ENCODE measurements at regions not wholly inside any gene's neighbourhood (a gene's known extent, or its start where the extent isn't known, plus 50 kb on each side); places are given as distances from the start of the nearest gene placed in this dataset.

DNA sequence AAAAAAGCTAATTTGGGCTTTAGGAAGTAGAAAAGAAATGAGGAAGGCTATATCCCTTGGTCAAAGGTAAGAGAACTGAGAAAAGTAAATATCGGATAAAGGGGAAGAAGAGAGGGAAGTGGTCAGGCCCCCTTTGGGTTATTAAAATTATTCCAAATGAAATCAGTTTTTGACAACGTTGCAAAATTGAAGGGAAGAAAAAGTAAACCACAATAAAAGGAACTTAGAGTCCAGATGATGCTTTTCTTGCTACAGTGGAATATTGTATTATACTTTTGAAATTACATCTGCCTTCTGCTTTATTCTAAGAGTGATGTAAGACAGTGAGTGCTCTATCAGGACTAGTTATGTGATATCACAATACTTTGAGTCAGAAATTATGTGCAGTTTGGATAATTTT is 59.4 kb upstream of the RBPJ start:
- Histone ChIP-seq H3K4me3 (no peak overlapping the region), H3K36me3 (no peaks in the 10 kb centered on the region), H3K27me3 (no peaks in the 10 kb centered on the region), H3K9me3 (no peaks in the 10 kb centered on the region), H3K27ac (no peak overlapping the region), H3K4me1 (no peaks in the 10 kb centered on the region)
- ATAC-seq (no peak), DNase-seq (no peak)
- in situ Hi-C loops (cut with MboI; ENCODE audit: low sequenced_read_pairs in 4 of 4), result no loop called here
- intact Hi-C loops (cut with DNase I; ENCODE audit: low total_unique reads), result no loop called here
- TF ChIP-seq, protein P1, sequence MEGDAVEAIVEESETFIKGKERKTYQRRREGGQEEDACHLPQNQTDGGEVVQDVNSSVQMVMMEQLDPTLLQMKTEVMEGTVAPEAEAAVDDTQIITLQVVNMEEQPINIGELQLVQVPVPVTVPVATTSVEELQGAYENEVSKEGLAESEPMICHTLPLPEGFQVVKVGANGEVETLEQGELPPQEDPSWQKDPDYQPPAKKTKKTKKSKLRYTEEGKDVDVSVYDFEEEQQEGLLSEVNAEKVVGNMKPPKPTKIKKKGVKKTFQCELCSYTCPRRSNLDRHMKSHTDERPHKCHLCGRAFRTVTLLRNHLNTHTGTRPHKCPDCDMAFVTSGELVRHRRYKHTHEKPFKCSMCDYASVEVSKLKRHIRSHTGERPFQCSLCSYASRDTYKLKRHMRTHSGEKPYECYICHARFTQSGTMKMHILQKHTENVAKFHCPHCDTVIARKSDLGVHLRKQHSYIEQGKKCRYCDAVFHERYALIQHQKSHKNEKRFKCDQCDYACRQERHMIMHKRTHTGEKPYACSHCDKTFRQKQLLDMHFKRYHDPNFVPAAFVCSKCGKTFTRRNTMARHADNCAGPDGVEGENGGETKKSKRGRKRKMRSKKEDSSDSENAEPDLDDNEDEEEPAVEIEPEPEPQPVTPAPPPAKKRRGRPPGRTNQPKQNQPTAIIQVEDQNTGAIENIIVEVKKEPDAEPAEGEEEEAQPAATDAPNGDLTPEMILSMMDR (IDR thresholded peaks at IDR 0.05 in 4 of 5, conservative IDR thresholded peaks at IDR 0.05 in 1 of 5), result no peak
- TF ChIP-seq POLR2A (IDR thresholded peaks at IDR 0.05), result no peak

DNA sequence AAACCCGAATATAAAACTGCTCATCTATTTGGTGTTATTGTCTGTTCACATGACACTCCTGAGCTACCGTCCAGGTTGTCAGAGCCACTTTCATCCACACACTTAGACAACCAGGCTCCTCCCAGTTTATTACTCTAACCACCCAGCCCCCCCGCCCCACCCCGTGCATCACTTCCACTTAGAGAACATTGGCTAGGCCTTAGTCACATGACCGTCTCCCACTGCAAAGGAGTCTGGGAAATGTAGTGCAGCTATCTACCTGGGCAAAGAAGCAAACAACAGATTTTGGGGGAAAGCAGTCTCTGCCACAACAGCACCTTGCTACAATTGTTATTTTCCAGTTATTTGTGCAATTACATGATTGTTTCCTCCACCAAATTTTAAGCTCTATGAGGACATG is 57.6 kb upstream of the RBPJ start:
- Histone ChIP-seq H3K4me3 (no peak overlapping the region), H3K27ac (no peak overlapping the region), H3K27me3 (no peaks in the 10 kb centered on the region), H3K4me1 (no peaks in the 10 kb centered on the region), H3K9me3 (no peaks in the 10 kb centered on the region), H3K36me3 (no peaks in the 10 kb centered on the region)
- in situ Hi-C loops (cut with MboI; ENCODE audit: low sequenced_read_pairs in 4 of 4) (no loop called here), intact Hi-C loops (cut with DNase I; ENCODE audit: low total_unique reads) (no loop called here)
- ATAC-seq (no peak), DNase-seq (no peak)
- no peak for TF ChIP-seq POLR2A (IDR thresholded peaks at IDR 0.05)
- TF ChIP-seq, protein P1 (IDR thresholded peaks at IDR 0.05 in 4 of 5, conservative IDR thresholded peaks at IDR 0.05 in 1 of 5), result no peak

DNA sequence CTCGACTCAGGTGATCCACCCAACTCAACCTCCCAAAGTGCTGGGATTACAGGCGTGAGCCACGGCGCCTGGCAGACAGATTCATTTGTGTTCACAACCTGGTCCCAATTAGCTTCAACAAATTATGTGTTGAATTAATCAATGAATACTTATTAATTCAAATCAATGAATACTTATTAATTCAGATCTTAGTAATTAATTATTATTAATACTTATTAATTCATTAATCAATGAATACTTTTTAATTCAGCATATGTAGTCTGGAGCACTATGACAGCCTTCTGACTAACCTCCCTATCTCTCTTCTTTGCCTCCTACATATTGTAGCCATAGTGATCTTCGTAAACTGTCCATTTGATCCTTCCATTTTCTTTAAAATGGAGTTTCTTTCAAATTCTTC is 56.7 kb upstream of the RBPJ start:
- in situ Hi-C loops (cut with MboI; ENCODE audit: low sequenced_read_pairs in 4 of 4), result no loop called here
- H3K9me3 ChIP-seq, result no peaks in the 10 kb centered on the region
- H3K27me3 ChIP-seq, result no peaks in the 10 kb centered on the region
- TF ChIP-seq, protein P1 (IDR thresholded peaks at IDR 0.05 in 4 of 5, conservative IDR thresholded peaks at IDR 0.05 in 1 of 5), result no peak
- TF ChIP-seq POLR2A (IDR thresholded peaks at IDR 0.05), result no peak
- DNase-seq (no peak), ATAC-seq (no peak)
- H3K27ac ChIP-seq, result no peak overlapping the region
- H3K36me3 ChIP-seq, result no peaks in the 10 kb centered on the region
- intact Hi-C loops (cut with DNase I; ENCODE audit: low total_unique reads), result no loop called here
- no peak overlapping the region for H3K4me3 ChIP-seq
- H3K4me1 ChIP-seq, result no peaks in the 10 kb centered on the region

DNA sequence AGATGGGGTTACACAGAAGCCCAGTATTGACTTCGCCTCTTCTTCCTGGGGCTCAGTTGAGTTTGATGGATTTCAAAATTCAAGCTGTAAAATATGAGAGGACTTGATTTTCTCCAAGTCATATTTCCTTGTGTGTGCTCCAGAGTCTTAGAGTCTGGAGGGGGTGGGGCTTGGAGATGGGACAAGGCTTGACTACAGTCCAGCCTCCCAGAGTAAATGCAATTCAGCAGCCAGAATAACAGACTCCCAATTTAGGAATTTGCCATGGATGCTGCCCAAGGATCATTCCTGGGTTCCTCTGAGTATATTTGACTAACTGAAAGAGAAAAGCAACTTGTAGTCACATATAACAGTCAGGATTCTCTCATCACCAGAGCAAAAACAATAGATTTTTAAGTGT is 53.7 kb upstream of the RBPJ start:
- intact Hi-C loops (cut with DNase I; ENCODE audit: low total_unique reads), result loop anchor here (5.0 kb wide), 1 partner anchor 185 kb away; no protein-coding TSS in a partner anchor
- in situ Hi-C loops (cut with MboI; ENCODE audit: low sequenced_read_pairs in 4 of 4), result no loop called here
- Histone ChIP-seq H3K9me3 (no peaks in the 10 kb centered on the region), H3K4me3 (no peak overlapping the region), H3K4me1 (no peaks in the 10 kb centered on the region), H3K36me3 (no peaks in the 10 kb centered on the region), H3K27ac (peak overlapping the region in 1 of 4 donors; percentile 7), H3K27me3 (no peaks in the 10 kb centered on the region)
- no peak for TF ChIP-seq POLR2A (IDR thresholded peaks at IDR 0.05)
- TF ChIP-seq, protein P1 (IDR thresholded peaks at IDR 0.05 in 4 of 5, conservative IDR thresholded peaks at IDR 0.05 in 1 of 5), result no peak
- DNase-seq (peak; percentile 28 to 67), ATAC-seq (peak; percentile 70 to 76)

DNA sequence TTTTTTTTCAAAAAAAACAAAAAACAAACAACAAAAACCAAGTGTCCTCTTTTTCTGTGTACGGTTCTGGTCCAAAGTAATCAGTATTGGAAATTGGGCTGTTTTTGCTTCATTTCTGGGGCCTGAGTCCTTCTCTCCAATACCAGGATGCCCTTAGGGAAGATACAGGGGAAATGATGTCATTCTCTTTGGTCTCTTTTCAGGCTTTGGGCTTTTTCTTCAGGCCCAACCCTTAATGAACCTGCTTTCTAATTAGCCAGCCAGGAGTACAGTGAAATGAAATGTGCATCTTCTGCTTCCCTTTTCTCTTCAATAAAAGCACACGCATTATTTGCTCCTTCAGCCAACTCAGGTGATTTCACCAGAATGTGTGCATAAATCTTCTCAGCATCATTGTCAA is 52.6 kb upstream of the RBPJ start:
- DNase-seq (no peak), ATAC-seq (no peak)
- Histone ChIP-seq H3K4me1 (no peaks in the 10 kb centered on the region), H3K27me3 (no peaks in the 10 kb centered on the region), H3K36me3 (no peaks in the 10 kb centered on the region), H3K9me3 (no peaks in the 10 kb centered on the region), H3K4me3 (no peak overlapping the region), H3K27ac (no peak overlapping the region)
- intact Hi-C loops (cut with DNase I; ENCODE audit: low total_unique reads) (loop anchor here (5.0 kb wide), 1 partner anchor 186 kb away; no protein-coding TSS in a partner anchor), in situ Hi-C loops (cut with MboI; ENCODE audit: low sequenced_read_pairs in 4 of 4) (no loop called here)
- TF ChIP-seq, protein P1 (IDR thresholded peaks at IDR 0.05 in 4 of 5, conservative IDR thresholded peaks at IDR 0.05 in 1 of 5), result no peak
- no peak for TF ChIP-seq POLR2A (IDR thresholded peaks at IDR 0.05)
